IPS DF 19.7 (cell line): ENCODE measurements at regions not wholly inside any gene's neighbourhood (a gene's known extent, or its start where the extent isn't known, plus 50 kb on each side); places are given as distances from the start of the nearest gene placed in this dataset.
"Not testable (repeated sequence)": the region's sequence is repeated elsewhere in the genome, so short reads cannot be mapped to it uniquely, and the experiment has no call there.

Source experiments
- DNase-seq: peaks from one replicate; pipeline ENCODE4 v3.0.0-alpha.2; 2013; ENCODE audit warnings: low read depth, low spot score

DNA sequence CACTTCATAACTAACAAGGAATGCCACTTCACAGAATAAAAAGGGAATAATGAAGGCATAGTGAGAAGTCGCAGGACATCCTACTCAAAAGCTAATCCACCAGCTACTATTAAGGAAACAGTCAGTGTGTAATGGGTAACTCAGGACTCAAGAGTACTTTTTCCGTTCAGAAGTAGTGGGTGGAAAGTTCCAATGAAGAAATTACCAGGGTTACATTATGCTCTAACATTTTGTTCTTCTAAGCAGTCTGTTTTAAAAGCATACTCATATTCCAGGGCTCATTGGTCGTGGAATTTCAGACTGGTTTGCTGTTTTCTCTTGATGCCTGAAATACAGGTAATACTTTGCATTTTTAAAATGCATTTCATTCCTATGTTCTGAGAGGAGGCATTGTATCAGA lies 222.4 kb upstream of the IRS2 start:
- no peak for DNase-seq

DNA sequence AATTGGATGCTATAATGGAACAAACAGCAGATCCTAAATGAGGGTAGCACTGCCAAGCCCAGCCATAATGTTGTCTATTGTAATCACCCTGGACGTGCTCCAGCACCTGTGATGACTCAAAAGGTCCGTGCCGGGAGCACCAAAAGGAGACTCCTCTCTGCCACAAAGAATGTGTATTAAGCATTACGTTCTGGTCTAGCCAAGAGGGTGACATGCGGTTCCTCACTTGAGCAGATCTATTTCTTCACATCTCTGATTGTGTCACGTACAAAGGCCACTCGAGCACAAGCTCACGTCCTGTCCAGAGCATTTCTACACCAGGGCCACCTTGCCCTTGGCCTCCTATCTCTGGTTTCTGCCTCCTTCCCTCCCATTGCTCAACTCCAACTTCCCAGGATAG lies 219.9 kb upstream of the IRS2 start:
- no peak for DNase-seq

GRCh38 chr13:110005563-110005962 lies 219.2 kb upstream of the IRS2 start:
- DNase-seq = no peak

- DNase-seq = no peak
These were observed 218.4 kb upstream of the IRS2 start for GRCh38 chr13:110004814-110005213.

DNA sequence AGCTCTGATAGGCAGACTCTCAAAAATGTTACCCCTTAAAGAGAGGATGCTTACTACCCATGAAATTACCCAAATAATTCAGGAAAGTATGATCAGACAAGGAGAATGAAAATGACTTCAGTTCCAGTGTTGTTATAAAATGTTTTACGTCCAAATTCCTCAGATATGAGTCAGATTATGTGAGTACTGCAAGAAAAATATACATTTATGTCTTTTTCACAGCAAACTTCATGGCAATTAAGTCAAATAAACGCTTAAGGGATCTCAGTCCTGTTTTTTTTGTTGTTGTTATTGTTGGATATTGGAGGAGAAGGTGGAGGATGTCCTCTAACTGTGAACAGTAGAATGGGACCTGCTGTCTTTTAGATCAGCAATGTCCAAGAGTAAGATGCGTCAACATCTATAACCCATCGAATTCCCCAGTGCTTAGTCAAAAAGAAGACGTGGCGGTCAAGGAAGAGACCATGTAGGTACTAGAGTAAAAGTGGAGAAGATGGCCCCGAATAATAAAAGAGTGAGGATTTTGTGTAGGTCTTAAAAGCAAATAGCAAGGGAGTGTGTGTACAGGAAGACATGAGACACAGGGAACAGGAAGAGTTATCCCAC lies 215.4 kb upstream of the IRS2 start:
- no peak for DNase-seq

DNA sequence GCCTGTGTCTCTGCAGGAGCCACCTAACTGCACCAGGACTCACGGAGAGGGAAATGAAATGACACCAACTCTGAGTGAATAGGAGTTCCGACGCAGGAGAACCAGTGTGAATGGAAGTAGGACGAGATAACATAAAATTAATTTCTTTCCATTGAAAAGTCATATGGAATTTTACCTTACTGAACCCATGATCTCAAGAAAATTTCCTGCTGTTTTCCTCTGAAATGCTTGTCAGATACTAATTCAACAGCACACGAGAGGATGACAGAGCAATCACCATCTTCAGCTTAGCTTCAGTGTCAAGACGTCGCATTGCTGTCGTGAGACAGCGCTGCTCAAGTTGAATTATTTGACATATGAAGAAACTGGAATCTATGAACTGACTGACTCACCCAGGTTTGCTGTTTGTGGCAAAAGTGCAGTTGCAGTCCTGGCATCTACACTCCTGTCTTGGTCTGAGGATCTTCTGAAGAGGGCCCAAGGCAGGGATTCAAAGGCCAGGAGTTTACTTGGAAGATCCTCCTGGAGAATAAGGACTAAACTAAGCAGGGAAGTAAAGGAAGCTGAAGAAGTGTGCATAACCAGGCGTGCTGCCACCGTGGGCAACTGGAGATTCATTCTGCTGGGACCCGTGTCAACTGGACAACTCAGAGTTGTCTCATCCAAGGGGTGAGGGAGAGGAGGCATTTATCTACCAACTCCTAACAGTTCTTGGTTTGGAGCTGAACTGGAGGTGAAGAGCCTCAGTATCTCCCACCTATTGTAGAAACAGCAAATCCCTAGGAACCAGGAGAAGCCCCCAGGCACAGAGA lies 214.4 kb upstream of the IRS2 start:
- DNase-seq = no peak

GRCh38 chr13:109999659-110000533 lies 213.5 kb upstream of the IRS2 start:
- DNase-seq = no peak

DNA sequence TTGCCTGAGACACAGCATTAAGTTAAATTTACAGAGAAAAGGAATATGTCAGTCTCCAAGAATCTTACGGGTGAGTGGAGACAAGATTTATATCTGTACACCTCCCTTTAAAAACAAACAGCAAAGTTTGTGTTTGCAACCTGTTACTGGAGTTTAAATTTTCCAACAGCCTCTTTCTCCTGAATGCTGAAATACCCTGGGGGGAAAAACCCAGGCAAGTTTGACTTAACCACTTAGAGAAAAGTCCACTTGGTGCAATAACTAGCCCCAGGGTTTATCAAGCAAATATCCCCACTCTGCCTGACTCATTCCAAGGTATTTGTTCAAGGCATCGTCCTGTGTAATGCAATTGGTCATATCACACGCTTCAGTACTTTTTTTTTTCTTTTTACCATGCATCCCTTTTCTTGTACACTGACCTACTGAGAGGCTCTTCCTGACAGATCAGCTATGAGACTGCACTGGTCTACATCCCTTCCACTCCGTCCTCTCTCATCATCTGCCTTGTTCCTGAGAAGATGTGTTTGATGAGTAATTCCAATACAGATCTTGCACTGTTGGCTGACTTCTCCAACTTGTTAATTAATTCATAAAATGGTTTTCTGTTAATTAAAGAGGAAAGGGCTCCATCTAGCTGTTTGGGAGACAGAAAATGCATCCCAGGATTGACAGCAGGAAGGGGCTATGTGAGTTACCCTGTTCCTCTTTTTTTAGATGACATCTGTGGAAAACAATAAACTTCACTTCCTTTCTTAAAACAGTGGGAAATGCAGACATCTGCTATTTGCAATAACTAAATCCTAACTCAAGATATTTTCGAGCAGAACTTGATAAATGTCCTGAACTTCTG lies 212.5 kb upstream of the IRS2 start:
- DNase-seq = no peak

DNA sequence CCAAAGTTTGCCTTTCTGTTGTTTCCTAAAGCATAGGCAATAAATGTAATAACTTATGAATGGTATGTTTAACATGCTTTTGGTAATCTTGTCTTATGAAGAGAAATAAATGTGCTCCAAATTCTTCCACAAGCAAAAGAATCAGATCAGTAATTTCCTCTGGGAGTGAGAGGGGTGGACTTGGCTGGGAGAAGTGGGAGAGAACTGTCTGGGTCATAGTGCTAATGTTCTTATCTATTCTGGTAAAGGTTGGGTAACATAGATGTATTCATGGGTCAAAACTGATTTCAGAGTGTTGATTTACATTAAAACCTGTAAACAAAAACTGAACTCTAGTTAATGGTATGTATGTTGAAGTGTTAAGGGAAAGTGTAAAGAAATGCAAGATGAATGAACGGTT lies 211.7 kb upstream of the IRS2 start:
- DNase-seq = no peak

- not testable (repeated sequence) for DNase-seq
These were observed 210.7 kb upstream of the IRS2 start for GRCh38 chr13:109997056-109997595.

DNA sequence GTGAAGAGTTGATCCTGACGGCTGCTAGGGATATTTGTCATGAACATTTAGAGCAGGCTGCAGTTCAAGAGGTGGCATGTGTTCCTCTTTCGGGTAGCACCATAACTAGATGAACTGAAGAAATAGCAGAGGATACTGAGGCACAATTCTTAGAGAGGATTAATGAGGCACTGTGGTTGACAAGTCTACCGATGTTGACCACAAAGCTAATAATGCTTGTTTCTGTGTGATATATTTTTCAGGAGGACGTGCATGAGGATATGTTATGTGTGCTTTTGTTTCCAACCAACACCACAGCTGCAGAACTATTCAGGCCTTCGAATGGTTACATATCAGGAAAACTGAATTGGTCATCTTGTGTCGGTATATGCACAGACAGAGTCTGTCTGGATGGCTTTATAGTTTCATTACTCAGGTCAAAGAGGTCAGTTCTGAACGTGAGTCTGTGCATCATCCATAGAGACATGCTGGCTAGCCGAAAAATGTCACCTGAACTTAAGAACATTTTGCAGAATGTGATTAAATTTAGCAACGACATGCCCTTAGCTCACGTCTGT lies 210.1 kb upstream of the IRS2 start:
- DNase-seq = no peak

- DNase-seq = no peak
These were observed 209.2 kb upstream of the IRS2 start for GRCh38 chr13:109995578-109995977.

GRCh38 chr13:109990296-109990695 lies 203.9 kb upstream of the IRS2 start:
- DNase-seq = no peak

GRCh38 chr13:109989686-109990085 lies 203.3 kb upstream of the IRS2 start:
- no peak for DNase-seq

GRCh38 chr13:109989155-109989554 lies 202.8 kb upstream of the IRS2 start:
- no peak for DNase-seq

GRCh38 chr13:109986851-109987250 lies 200.5 kb upstream of the IRS2 start:
- DNase-seq = no peak

DNA sequence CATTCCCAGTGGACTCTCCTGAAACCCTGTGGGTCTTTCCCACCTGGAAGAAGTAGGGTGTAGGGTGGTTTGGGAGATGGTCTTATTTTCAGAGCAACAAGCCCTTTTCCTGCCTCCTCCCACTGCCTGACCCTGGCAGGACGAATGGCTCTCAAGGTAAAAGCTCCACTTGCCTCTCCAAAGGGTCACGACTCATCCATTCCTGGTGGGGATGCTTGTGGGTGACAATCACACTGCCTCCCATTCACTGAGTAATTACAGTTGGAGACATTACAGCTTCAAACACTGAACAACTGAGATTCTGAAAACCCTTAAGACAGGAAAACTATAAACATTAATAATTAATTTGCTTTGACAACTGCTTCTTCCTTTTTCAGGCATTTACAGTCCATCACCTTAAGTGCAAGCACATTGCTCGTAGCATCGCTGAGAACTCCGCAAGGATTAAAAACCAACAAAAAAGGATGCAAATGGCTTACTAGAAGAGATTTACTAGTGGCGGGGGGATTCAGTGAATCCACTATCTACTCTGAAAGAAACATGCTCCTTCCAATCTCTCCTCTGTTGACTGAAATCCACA lies 199.6 kb upstream of the IRS2 start:
- no peak for DNase-seq

DNA sequence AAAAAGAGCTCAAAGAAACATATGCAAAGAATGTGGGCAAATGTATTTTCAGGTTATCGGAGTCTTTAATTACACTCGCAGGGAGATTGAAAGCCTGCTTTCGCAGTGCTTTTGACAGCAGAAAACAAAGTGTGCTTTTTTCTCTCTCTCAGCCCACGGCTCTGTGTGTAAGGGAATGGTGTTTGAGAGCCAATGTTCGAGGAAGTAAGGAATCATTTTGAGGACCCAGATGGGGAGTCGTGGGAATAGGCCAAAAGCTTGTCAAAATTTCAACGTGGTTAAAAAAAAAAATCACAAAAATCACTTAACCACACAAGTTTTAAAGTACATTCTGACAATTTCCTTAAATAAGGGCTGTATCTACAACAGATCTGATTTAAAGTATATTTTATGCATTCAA lies 197.1 kb upstream of the IRS2 start:
- no peak for DNase-seq

GRCh38 chr13:109981000-109981399 lies 194.6 kb upstream of the IRS2 start:
- no peak for DNase-seq

DNA sequence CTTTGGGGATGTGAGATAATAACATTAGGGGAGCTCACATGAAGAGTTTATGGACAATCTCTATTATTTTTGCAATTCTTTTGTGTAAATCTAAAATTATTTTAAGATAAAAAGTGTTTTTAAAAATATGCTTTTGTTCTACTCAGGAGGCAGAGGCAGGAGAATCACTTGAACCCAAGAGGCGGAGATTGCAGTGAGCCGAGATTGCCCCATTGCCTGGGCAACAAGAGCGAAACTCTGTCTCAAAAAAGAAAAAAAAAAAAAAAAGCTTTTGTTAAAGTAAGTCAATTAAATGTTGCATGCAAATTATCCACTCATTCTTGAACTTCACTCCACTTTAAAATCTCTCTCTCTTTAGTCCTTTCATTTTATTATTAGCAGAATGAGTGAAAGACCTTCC lies 193.3 kb upstream of the IRS2 start:
- DNase-seq = not testable (repeated sequence)

DNA sequence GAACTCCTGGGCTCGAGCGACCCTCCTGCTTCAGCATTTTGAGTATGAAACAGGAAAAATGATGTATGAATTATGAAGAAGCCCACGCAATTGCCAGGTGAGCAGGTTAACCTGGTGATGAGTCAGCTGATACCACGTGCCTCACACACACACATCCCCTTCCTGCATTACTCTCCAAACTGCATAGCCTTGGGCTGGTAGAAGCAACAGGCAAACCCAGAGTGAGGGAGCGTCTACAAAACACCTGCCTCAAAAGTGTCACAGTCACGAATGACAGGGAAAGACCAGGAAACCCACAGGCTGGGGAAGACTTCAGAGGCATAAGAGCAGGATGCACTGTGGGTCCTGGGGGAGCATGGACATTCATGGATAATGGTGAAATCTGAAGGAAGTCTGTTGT lies 192.8 kb upstream of the IRS2 start:
- DNase-seq = no peak
